ENCODE measurements at regions not wholly inside any gene's neighbourhood (a gene's known extent, or its start where the extent isn't known, plus 50 kb on each side); places are given as distances from the start of the nearest gene placed in this dataset.

DNA sequence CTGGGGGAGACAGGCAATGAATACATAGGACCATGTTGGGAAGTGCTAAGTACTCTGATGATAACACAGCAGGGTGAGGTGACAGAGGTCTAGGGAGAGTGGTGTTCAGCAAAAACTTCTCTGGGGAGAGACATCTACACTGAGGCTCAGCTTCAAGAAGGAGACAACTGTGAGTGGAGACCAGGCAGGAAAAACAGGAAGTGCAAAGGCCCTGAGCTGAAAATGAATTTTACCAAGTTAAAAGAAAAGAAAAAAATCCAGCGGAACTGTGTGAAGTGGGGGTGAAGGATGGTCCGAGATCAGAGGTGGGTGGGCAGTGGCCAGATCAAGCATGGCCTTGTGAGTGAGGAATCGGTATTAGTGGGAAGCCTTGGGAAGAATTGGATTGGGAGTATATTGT, 110.1 kb upstream of the CLSTN2 start:
- TF ChIP-seq, protein P1, sequence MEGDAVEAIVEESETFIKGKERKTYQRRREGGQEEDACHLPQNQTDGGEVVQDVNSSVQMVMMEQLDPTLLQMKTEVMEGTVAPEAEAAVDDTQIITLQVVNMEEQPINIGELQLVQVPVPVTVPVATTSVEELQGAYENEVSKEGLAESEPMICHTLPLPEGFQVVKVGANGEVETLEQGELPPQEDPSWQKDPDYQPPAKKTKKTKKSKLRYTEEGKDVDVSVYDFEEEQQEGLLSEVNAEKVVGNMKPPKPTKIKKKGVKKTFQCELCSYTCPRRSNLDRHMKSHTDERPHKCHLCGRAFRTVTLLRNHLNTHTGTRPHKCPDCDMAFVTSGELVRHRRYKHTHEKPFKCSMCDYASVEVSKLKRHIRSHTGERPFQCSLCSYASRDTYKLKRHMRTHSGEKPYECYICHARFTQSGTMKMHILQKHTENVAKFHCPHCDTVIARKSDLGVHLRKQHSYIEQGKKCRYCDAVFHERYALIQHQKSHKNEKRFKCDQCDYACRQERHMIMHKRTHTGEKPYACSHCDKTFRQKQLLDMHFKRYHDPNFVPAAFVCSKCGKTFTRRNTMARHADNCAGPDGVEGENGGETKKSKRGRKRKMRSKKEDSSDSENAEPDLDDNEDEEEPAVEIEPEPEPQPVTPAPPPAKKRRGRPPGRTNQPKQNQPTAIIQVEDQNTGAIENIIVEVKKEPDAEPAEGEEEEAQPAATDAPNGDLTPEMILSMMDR (IDR thresholded peaks at IDR 0.05) = no peak
- no peak for TF ChIP-seq POLR2A (IDR thresholded peaks at IDR 0.05)
